ENCODE measurements at regions not wholly inside any gene's neighbourhood (a gene's known extent, or its start where the extent isn't known, plus 50 kb on each side); places are given as distances from the start of the nearest gene placed in this dataset.

GRCh38 chr2:120619579-120619978 lies 116.1 kb upstream of the GLI2 start:
- no peak for DNase-seq

GRCh38 chr2:120620025-120620793 lies 115.5 kb upstream of the GLI2 start:
- no peak for DNase-seq

GRCh38 chr2:120622159-120622869 lies 113.4 kb upstream of the GLI2 start:
- DNase-seq = no peak

- no peak for DNase-seq
Observed at GRCh38 chr2:120622886-120623753, 112.5 kb upstream of the GLI2 start.

GRCh38 chr2:120624061-120624737 lies 111.5 kb upstream of the GLI2 start:
- no peak for DNase-seq

- DNase-seq = no peak
Observed at GRCh38 chr2:120624738-120625446, 110.8 kb upstream of the GLI2 start.

- DNase-seq = no peak
Observed at GRCh38 chr2:120625865-120626560, 109.7 kb upstream of the GLI2 start.

GRCh38 chr2:120626566-120626965 lies 109.1 kb upstream of the GLI2 start:
- DNase-seq = no peak

GRCh38 chr2:120628248-120628647 lies 107.4 kb upstream of the GLI2 start:
- DNase-seq = no peak

- no peak for DNase-seq
Observed at GRCh38 chr2:120629241-120629895, 106.3 kb upstream of the GLI2 start.

- DNase-seq = no peak
Observed at GRCh38 chr2:120630031-120630701, 105.5 kb upstream of the GLI2 start.

- no peak for DNase-seq
Observed at GRCh38 chr2:120631236-120631635, 104.4 kb upstream of the GLI2 start.

- no peak for DNase-seq
Observed at GRCh38 chr2:120631724-120632123, 103.9 kb upstream of the GLI2 start.

- peak; percentile 39 for DNase-seq
Observed at GRCh38 chr2:120632796-120633646, 102.6 kb upstream of the GLI2 start.

GRCh38 chr2:120634533-120634932 lies 101.1 kb upstream of the GLI2 start:
- DNase-seq = no peak

- DNase-seq = no peak
Observed at GRCh38 chr2:120635146-120635545, 100.5 kb upstream of the GLI2 start.

- no peak for DNase-seq
Observed at GRCh38 chr2:120637847-120638246, 97.8 kb upstream of the GLI2 start.

GRCh38 chr2:120638450-120638849 lies 97.2 kb upstream of the GLI2 start:
- DNase-seq = no peak

- DNase-seq = no peak
Observed at GRCh38 chr2:120641366-120641771, 94.3 kb upstream of the GLI2 start.
